H1 (cell line): ENCODE measurements at regions not wholly inside any gene's neighbourhood (a gene's known extent, or its start where the extent isn't known, plus 50 kb on each side); places are given as distances from the start of the nearest gene placed in this dataset.

Experiments used
- CTCF ChIA-PET: fragments of 300-600 bp; sonication (Branson Sonifier 250); formaldehyde crosslinking; loops from one replicate; lab custom pipeline; 2021; ENCODE audit not compliant: partially characterized antibody; lab: Charles Lee
- POLR2A ChIA-PET: fragments of 300-600 bp; sonication (Branson Sonifier 250); formaldehyde crosslinking; loops from one replicate; lab custom pipeline; 2021; ENCODE audit warnings: inconsistent platforms; ENCODE audit not compliant: partially characterized antibody; lab: Charles Lee
- DNase-seq, 2 experiments: peaks; one replicate each; pipeline versions ENCODE4 v3.0.0 to v3.0.0-alpha.2; 2010 to 2022; ENCODE audit warnings: low spot score in 2 of 2, low read depth in 1 of 2, mixed read lengths in 1 of 2
- FAIRE-seq: peaks from 2 replicates; lab custom pipeline; 2011; peaks lifted over from hg19 to GRCh38; lab: Jason Lieb, UNC
- H2AFZ ChIP-seq: 2 replicates; pipeline ENCODE4 v1.8.1; 2012; ENCODE audit warnings: low read length, inconsistent platforms
- H2AK5ac ChIP-seq: 2 replicates; pipeline ENCODE4 v1.6.1; 2013; ENCODE audit warnings: low read depth, low read length
- H2BK120ac ChIP-seq: replicated peaks from 2 replicates; pipeline ENCODE3; 2013; ENCODE audit warnings: low read depth, low read length, inconsistent platforms
- H2BK12ac ChIP-seq: 2 replicates; pipeline ENCODE4 v1.6.1; 2013; ENCODE audit warnings: low read depth, low read length
- H2BK15ac ChIP-seq: 2 replicates; pipeline ENCODE4 v1.6.1; 2013; ENCODE audit warnings: low read length
- H2BK20ac ChIP-seq: 2 replicates; pipeline ENCODE4 v1.6.1; 2013; ENCODE audit warnings: low read length
- H2BK5ac ChIP-seq: 2 replicates; pipeline ENCODE4 v1.6.1; 2013; ENCODE audit warnings: low read depth, low read length
- H3K14ac ChIP-seq: 2 replicates; pipeline ENCODE4 v1.6.1; 2013; ENCODE audit warnings: inconsistent platforms; ENCODE audit not compliant: insufficient read length
- H3K18ac ChIP-seq: 2 replicates; pipeline ENCODE4 v1.6.1; 2013; ENCODE audit warnings: low read length; ENCODE audit errors: extremely low read depth
- H3K23ac ChIP-seq: 2 replicates; pipeline ENCODE4 v1.6.1; 2013; ENCODE audit warnings: inconsistent platforms; ENCODE audit not compliant: insufficient read length
- H3K23me2 ChIP-seq: 2 replicates; pipeline ENCODE4 v1.6.1; 2013; ENCODE audit warnings: low read depth, low read length
- H3K27ac ChIP-seq: 2 replicates; pipeline ENCODE4 v1.6.1; 2011; ENCODE audit warnings: low read depth, low read length, inconsistent platforms
- H3K27me3 ChIP-seq, 4 experiments: replicated peaks in 1 of 4; 1 replicate in 1 of 4; 2 replicates in 3 of 4; pipeline versions ENCODE4 v1.6.1 to v1.8.1; 2011 to 2013; ENCODE audit warnings: low read length in 3 of 4, mild to moderate bottlenecking in 3 of 4, inconsistent platforms in 2 of 4, mixed read lengths in 2 of 4, moderate library complexity in 1 of 4; ENCODE audit not compliant: control insufficient read depth in 3 of 4, insufficient read depth in 3 of 4; ENCODE audit errors: extremely low read depth in 1 of 4
- H3K36me3 ChIP-seq, 4 experiments: 2 replicates each; pipeline versions ENCODE4 v1.6.1 to v1.8.1; 2011 to 2013; ENCODE audit warnings: mild to moderate bottlenecking in 4 of 4, low read length in 3 of 4, moderate library complexity in 2 of 4, control low read depth in 1 of 4, inconsistent platforms in 1 of 4; ENCODE audit not compliant: insufficient read depth in 4 of 4, control insufficient read depth in 2 of 4
- H3K4ac ChIP-seq: replicated peaks from 2 replicates; pipeline ENCODE3; 2013; ENCODE audit warnings: low read length, low read depth, mixed read lengths, inconsistent platforms; ENCODE audit not compliant: insufficient read length
- H3K4me1 ChIP-seq, 4 experiments: replicated peaks in 1 of 4; 1 replicate in 1 of 4; 2 replicates in 3 of 4; pipeline versions ENCODE4 v1.6.1 to v1.8.1; 2011 to 2013; ENCODE audit warnings: low read length in 3 of 4, inconsistent platforms in 2 of 4, mixed read lengths in 1 of 4; ENCODE audit not compliant: insufficient read depth in 4 of 4, control insufficient read depth in 3 of 4
- H3K4me2 ChIP-seq, 2 experiments: 2 replicates each; pipeline versions ENCODE4 v1.6.1 to v1.8.1; 2011 to 2013; ENCODE audit warnings: low read depth in 2 of 2, low read length in 2 of 2, control low read depth in 1 of 2, inconsistent platforms in 1 of 2, mild to moderate bottlenecking in 1 of 2; ENCODE audit not compliant: insufficient read depth in 1 of 2
- H3K4me3 ChIP-seq, 4 experiments: fragments of 200-600, 300-600 bp in 1 of 4; sonication (generic), shearing (Covaris generic), sonication (Bioruptor Twin) in 1 of 4; 2 replicates each; pipeline versions ENCODE4 v1.5.1 to v1.8.1; 2011 to 2016; ENCODE audit warnings: low read length in 4 of 4, low read depth in 3 of 4, control low read depth in 2 of 4, inconsistent platforms in 2 of 4, mild to moderate bottlenecking in 2 of 4, mixed read lengths in 1 of 4, moderate library complexity in 1 of 4; ENCODE audit not compliant: insufficient read depth in 2 of 4; ENCODE audit errors: extremely low read depth in 1 of 4
- H3K56ac ChIP-seq: replicated peaks from 2 replicates; pipeline ENCODE3; 2013; ENCODE audit warnings: low read depth, mild to moderate bottlenecking, mixed read lengths, low read length, inconsistent platforms; ENCODE audit not compliant: insufficient read length
- H3K79me1 ChIP-seq: 2 replicates; pipeline ENCODE4 v1.6.1; 2013; ENCODE audit warnings: low read depth, low read length, control low read depth
- H3K79me2 ChIP-seq, 2 experiments: 2 replicates each; pipeline versions ENCODE4 v1.6.1 to v1.8.1; 2012 to 2013; ENCODE audit warnings: low read length in 2 of 2, mild to moderate bottlenecking in 2 of 2, inconsistent platforms in 1 of 2; ENCODE audit not compliant: insufficient read depth in 2 of 2, control insufficient read depth in 1 of 2
- H3K9ac ChIP-seq, 4 experiments: replicated peaks in 1 of 4; 1 replicate in 1 of 4; 2 replicates in 3 of 4; pipeline versions ENCODE4 v1.6.1 to v1.8.1; 2011 to 2013; ENCODE audit warnings: low read depth in 3 of 4, low read length in 3 of 4, control low read depth in 2 of 4, mild to moderate bottlenecking in 2 of 4, moderate library complexity in 2 of 4, inconsistent platforms in 1 of 4; ENCODE audit errors: extremely low read depth in 1 of 4
- H3K9me3 ChIP-seq, 2 experiments: 2 replicates each; pipeline versions ENCODE4 v1.6.1 to v1.8.1; 2012 to 2013; ENCODE audit warnings: mild to moderate bottlenecking in 2 of 2, moderate library complexity in 2 of 2, control low read depth in 1 of 2, inconsistent platforms in 1 of 2, low read depth in 1 of 2, low read length in 1 of 2, mixed read lengths in 1 of 2; ENCODE audit not compliant: insufficient read depth in 2 of 2
- H4K20me1 ChIP-seq, 2 experiments: replicated peaks in 1 of 2; 2 replicates each; pipeline versions ENCODE3 to v1.8.1; 2011 to 2013; ENCODE audit warnings: inconsistent platforms in 2 of 2, low read length in 2 of 2, mild to moderate bottlenecking in 1 of 2; ENCODE audit not compliant: insufficient read depth in 2 of 2, control insufficient read depth in 1 of 2
- H4K5ac ChIP-seq: 2 replicates; pipeline ENCODE4 v1.6.1; 2013; ENCODE audit warnings: low read length, low read depth, mixed read lengths, inconsistent platforms; ENCODE audit not compliant: insufficient read length
- H4K8ac ChIP-seq: 2 replicates; pipeline ENCODE4 v1.8.0; 2013; ENCODE audit warnings: mild to moderate bottlenecking, moderate library complexity, low read length, inconsistent platforms; ENCODE audit not compliant: insufficient read depth; ENCODE audit errors: extremely low read depth
- H4K91ac ChIP-seq: replicated peaks from 2 replicates; pipeline ENCODE3; 2013; ENCODE audit warnings: low read length, mixed read lengths, inconsistent platforms; ENCODE audit not compliant: insufficient read length
- BRCA1 ChIP-seq: IDR thresholded peaks from 2 replicates; pipeline ENCODE4 v1.6.1; 2012; ENCODE audit warnings: low read depth, low read length, improper control_type of control experiment
- CTCF ChIP-seq, 3 experiments: IDR thresholded peaks; 1 replicate in 2 of 3; 2 replicates in 1 of 3; pipeline versions ENCODE4 v1.5.1 to v1.6.1; 2011; ENCODE audit warnings: low read length in 3 of 3, mild to moderate bottlenecking in 3 of 3, inconsistent platforms in 2 of 3, low read depth in 1 of 3, moderate library complexity in 1 of 3; ENCODE audit not compliant: insufficient read depth in 1 of 3; ENCODE audit errors: control extremely low read depth in 1 of 3
- JUND ChIP-seq: IDR thresholded peaks from 2 replicates; pipeline ENCODE4 v1.6.1; 2011; ENCODE audit warnings: mild to moderate bottlenecking, improper control_type of control experiment, low read length
- SUZ12 ChIP-seq: fragments of 200-600 bp; sonication (generic); IDR thresholded peaks from 2 replicates; pipeline ENCODE4 v1.6.1; 2012; ENCODE audit warnings: mild to moderate bottlenecking, inconsistent platforms, low read length, moderate library complexity, mixed read lengths
- WGBS, 2 experiments: shearing (Covaris generic) in 1 of 2; methylation state at CpG; one replicate each; pipeline versions ENCODE4 v1.1.6 to v1.1.7; 2013 to 2015; ENCODE audit warnings: low lambda C conversion rate in 2 of 2, mixed read lengths in 2 of 2, inconsistent platforms in 1 of 2, low coverage in 1 of 2, missing lambda C conversion rate in 1 of 2; ENCODE audit not compliant: insufficient replicate concordance in 2 of 2, insufficient coverage in 1 of 2, insufficient read length in 1 of 2; ENCODE audit errors: extremely low coverage in 1 of 2, missing lambda C conversion rate in 1 of 2; 5-methylcytosine and 5-hydroxymethylcytosine counted together

GRCh38 chr18:33878213-33878612 is 300.2 kb downstream of the ASXL3 start:
- Histone ChIP-seq H3K36me3 (no peaks in the 10 kb centered on the region), H3K4me1 (no peaks in the 10 kb centered on the region), H4K91ac (no peak overlapping the region), H4K5ac (no peak overlapping the region), H2BK20ac (no peak overlapping the region), H4K8ac (no peak overlapping the region), H3K23me2 (no peaks in the 10 kb centered on the region), H3K79me1 (no peaks in the 10 kb centered on the region), H3K79me2 (no peaks in the 10 kb centered on the region), H3K4me3 (no peak overlapping the region), H3K27ac (no peak overlapping the region), H3K4ac (no peak overlapping the region), H2BK120ac (no peak overlapping the region), H2AK5ac (no peak overlapping the region), H4K20me1 (no peaks in the 10 kb centered on the region), H2BK12ac (no peak overlapping the region), H3K27me3 (no peaks in the 10 kb centered on the region)
- POLR2A ChIA-PET: no interaction called here
- CTCF ChIA-PET: interaction anchor here (1.2 kb wide), 1 partner anchor 39 kb away, joined by 4 read pairs; no protein-coding TSS in a partner anchor
- WGBS, 2 experiments: 91% methylated on average over 1 of the region's 1 CpG; no CpG with 5 or more reads in 1 of the 2 experiments
- TF ChIP-seq BRCA1: no peak
- no peak for TF ChIP-seq CTCF (IDR thresholded peaks at IDR 0.05; ENCODE audit: control extremely low read depth in 1 of 3, insufficient read depth in 1 of 3, low read depth in 1 of 3, low read length in 3 of 3)
- TF ChIP-seq SUZ12: no peak
- TF ChIP-seq JUND: no peak
- TF ChIP-seq, all 59 proteins: peak for 0
- H3K4me2 ChIP-seq: no peak overlapping the region
- no peak overlapping the region for H3K9ac ChIP-seq
- H2BK15ac ChIP-seq: no peak overlapping the region
- H3K18ac ChIP-seq: no peak overlapping the region
- H3K14ac ChIP-seq: no peak overlapping the region
- H2BK5ac ChIP-seq: no peak overlapping the region
- no peak overlapping the region for H2AFZ ChIP-seq
- FAIRE-seq: no peak
- no peak overlapping the region for H3K56ac ChIP-seq
- H3K9me3 ChIP-seq: no peaks in the 10 kb centered on the region
- no peak overlapping the region for H3K23ac ChIP-seq
- no peak for DNase-seq
